PC-3 (cell line): ENCODE measurements at regions not wholly inside any gene's neighbourhood (a gene's known extent, or its start where the extent isn't known, plus 50 kb on each side); places are given as distances from the start of the nearest gene placed in this dataset.
A peak's percentile ranks its signal among the peaks of the same experiment; 100 is the strongest.

ENCODE experiments used
- ATAC-seq: fragments of 200-7000 bp; cut with Tn5 transposase; 2 replicates; pipeline ENCODE4 v1.9.1; 2020; ENCODE audit warnings: mild to moderate bottlenecking, moderate library complexity
- BruUV-seq: library from RNA; stranded (reverse); fragments of 400-500 nt; replicated peaks from 2 replicates; lab custom pipeline; 2021; lab: Mats Ljungman, UMichigan
- CTCF ChIA-PET: fragments of 300-600 bp; sonication (Branson Sonifier 250); formaldehyde crosslinking; loops from one replicate; lab custom pipeline; 2022; ENCODE audit warnings: antibody characterized with exemption; lab: Charles Lee
- POLR2A ChIA-PET: fragments of 300-600 bp; sonication (Branson Sonifier 250); formaldehyde crosslinking; loops from one replicate; lab custom pipeline; 2022; ENCODE audit warnings: antibody characterized with exemption; ENCODE audit not compliant: unreplicated experiment; lab: Charles Lee
- DNase-seq: peaks from one replicate; pipeline ENCODE4 v3.0.0-alpha.2; 2015
- H2AFZ ChIP-seq: fragments of 300-600 bp; sonication (generic); 2 replicates; pipeline ENCODE4 v1.6.0; 2016; ENCODE audit warnings: antibody characterized with exemption, low read length
- H3F3A ChIP-seq: fragments of 300-600 bp; sonication (generic); one replicate; pipeline ENCODE4 v1.6.0; 2017; ENCODE audit warnings: antibody characterized with exemption, low read length, control low read depth, mild to moderate bottlenecking; ENCODE audit not compliant: unreplicated experiment
- H3K27ac ChIP-seq: fragments of 300-600 bp; sonication (generic); 2 replicates; pipeline ENCODE4 v1.5.1; 2016; ENCODE audit warnings: mild to moderate bottlenecking, low read length
- H3K27me3 ChIP-seq: fragments of 300-600 bp; sonication (generic); 2 replicates; pipeline ENCODE4 v1.6.1; 2016; ENCODE audit warnings: low read length, mixed read lengths
- H3K36me3 ChIP-seq: fragments of 300-600 bp; sonication (generic); 2 replicates; pipeline ENCODE4 v1.6.1; 2016; ENCODE audit warnings: low read depth, mixed run types, low read length, mixed read lengths
- H3K4me1 ChIP-seq: fragments of 300-600 bp; sonication (generic); 2 replicates; pipeline ENCODE4 v1.5.1; 2016; ENCODE audit warnings: low read length; ENCODE audit not compliant: insufficient read depth
- H3K4me2 ChIP-seq: fragments of 300-600 bp; sonication (generic); 2 replicates; pipeline ENCODE4 v1.6.0; 2016; ENCODE audit warnings: low read length
- H3K4me3 ChIP-seq: fragments of 300-600 bp; sonication (generic); 2 replicates; pipeline ENCODE4 v1.5.1; 2016; ENCODE audit warnings: mild to moderate bottlenecking, low read length, mixed read lengths
- H3K79me2 ChIP-seq: fragments of 300-600 bp; sonication (generic); 2 replicates; pipeline ENCODE4 v1.6.1; 2017; ENCODE audit warnings: low read length, mixed read lengths
- H3K9ac ChIP-seq: fragments of 300-600 bp; sonication (generic); 2 replicates; pipeline ENCODE4 v1.6.0; 2016; ENCODE audit warnings: mild to moderate bottlenecking, low read length
- H3K9me2 ChIP-seq: fragments of 300-600 bp; sonication (generic); replicated peaks from 2 replicates; pipeline ENCODE4 v1.6.1; 2016; ENCODE audit warnings: mixed run types, low read length, mixed read lengths
- H3K9me3 ChIP-seq: fragments of 300-600 bp; sonication (generic); 2 replicates; pipeline ENCODE4 v1.6.1; 2016; ENCODE audit warnings: low read length, mixed read lengths
- H4K20me1 ChIP-seq: fragments of 300-600 bp; sonication (generic); 2 replicates; pipeline ENCODE4 v1.6.1; 2016; ENCODE audit warnings: low read length, mixed read lengths
- EZH2 ChIP-seq: fragments of 300-600 bp; sonication (generic); IDR thresholded peaks from one replicate; pipeline ENCODE4 v1.6.1; 2017; ENCODE audit warnings: antibody characterized with exemption, mild to moderate bottlenecking, low read length; ENCODE audit not compliant: unreplicated experiment
- EZH2phosphoT487 ChIP-seq: fragments of 300-600 bp; sonication (generic); IDR thresholded peaks from 2 replicates; pipeline ENCODE4 v1.6.1; 2018; ENCODE audit warnings: mild to moderate bottlenecking, antibody characterized with exemption, low read length, borderline replicate concordance
- intact Hi-C: fragments of 100-400 bp; cut with micrococcal nuclease; formaldehyde crosslinking; loops from 2 replicates; pipeline ENCODE4 v1.9.0; 2023
- TF ChIP-seq, protein P1 (sequence below): fragments of 300-600 bp; sonication (generic); conservative IDR thresholded peaks from 2 replicates; pipeline ENCODE4 v1.5.1; 2017; ENCODE audit warnings: antibody characterized with exemption, low read depth, mild to moderate bottlenecking, low read length

DNA sequence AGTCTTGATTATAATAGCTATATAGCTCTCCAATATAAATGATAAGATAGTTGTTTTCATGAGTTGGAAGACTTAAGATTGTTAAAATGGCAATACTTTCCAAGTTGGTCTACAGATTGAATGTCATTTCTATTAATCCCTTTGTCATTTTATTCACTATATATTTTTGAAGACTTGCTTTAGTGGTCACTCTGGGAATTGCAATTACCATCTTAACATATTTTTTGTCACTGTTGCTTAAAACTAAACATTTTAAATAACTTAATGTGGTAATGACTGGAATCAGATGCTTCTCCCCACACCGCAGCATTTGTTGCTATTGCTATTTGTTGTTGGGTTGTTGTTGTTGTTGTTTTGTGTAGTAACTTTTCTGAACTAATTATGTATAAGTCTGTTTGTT, 1592.9 kb downstream of the MRPL39 start:
- ATAC-seq: no peak

DNA sequence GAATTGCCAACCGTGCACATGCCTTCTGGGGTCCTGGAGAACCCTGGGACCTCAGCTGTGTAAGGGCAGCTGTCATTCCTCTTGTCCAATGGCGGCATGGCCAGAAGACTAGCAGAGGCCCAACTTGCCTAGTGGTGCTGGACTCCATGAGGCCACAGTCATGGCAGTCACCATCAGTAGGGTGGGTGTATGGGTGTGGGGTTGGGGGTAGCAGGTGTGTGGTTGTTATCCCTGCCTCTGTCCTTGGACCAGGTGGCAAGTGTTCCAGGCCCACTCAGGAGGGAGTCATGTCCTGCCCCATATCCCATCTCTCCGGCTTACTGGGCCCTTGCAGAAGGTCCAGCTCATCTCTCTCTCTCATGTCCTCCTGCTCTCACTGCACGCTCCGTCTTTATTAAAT, 1596.2 kb downstream of the MRPL39 start:
- H4K20me1 ChIP-seq: no peaks in the 10 kb centered on the region
- ChIA-PET POLR2A (no interaction called here), CTCF (no interaction called here)
- no peak overlapping the region for H3K4me3 ChIP-seq
- H3K36me3 ChIP-seq: no peaks in the 10 kb centered on the region
- DNase-seq: no peak
- no peaks in the 10 kb centered on the region for H3K9me3 ChIP-seq
- H2AFZ ChIP-seq: no peak overlapping the region
- H3K79me2 ChIP-seq: no peaks in the 10 kb centered on the region
- BruUV-seq: no TSS peak
- intact Hi-C loops: no loop called here
- no peak overlapping the region for H3K9ac ChIP-seq
- H3K9me2 ChIP-seq: no peaks in the 10 kb centered on the region
- H3K4me2 ChIP-seq: no peak overlapping the region
- H3K27me3 ChIP-seq: no peaks in the 10 kb centered on the region
- no peak overlapping the region for H3K27ac ChIP-seq
- H3F3A ChIP-seq: no peaks in the 10 kb centered on the region
- TF ChIP-seq, protein P1, sequence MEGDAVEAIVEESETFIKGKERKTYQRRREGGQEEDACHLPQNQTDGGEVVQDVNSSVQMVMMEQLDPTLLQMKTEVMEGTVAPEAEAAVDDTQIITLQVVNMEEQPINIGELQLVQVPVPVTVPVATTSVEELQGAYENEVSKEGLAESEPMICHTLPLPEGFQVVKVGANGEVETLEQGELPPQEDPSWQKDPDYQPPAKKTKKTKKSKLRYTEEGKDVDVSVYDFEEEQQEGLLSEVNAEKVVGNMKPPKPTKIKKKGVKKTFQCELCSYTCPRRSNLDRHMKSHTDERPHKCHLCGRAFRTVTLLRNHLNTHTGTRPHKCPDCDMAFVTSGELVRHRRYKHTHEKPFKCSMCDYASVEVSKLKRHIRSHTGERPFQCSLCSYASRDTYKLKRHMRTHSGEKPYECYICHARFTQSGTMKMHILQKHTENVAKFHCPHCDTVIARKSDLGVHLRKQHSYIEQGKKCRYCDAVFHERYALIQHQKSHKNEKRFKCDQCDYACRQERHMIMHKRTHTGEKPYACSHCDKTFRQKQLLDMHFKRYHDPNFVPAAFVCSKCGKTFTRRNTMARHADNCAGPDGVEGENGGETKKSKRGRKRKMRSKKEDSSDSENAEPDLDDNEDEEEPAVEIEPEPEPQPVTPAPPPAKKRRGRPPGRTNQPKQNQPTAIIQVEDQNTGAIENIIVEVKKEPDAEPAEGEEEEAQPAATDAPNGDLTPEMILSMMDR: no peak
- no peak for TF ChIP-seq EZH2
- no peak for TF ChIP-seq EZH2phosphoT487
- no peak for ATAC-seq
- H3K4me1 ChIP-seq: no peaks in the 10 kb centered on the region

More for the DNA sequence above, 1592.9 kb downstream of the MRPL39 start:
- no peak overlapping the region for H3K27ac ChIP-seq
- peaks cover 5% of the 10 kb centered on the region; the same call in 1 of the 2 replicates for H3K9me3 ChIP-seq
- POLR2A ChIA-PET: no interaction called here
- H2AFZ ChIP-seq: no peak overlapping the region
- H4K20me1 ChIP-seq: no peaks in the 10 kb centered on the region
- no peaks in the 10 kb centered on the region for H3F3A ChIP-seq
- H3K36me3 ChIP-seq: no peaks in the 10 kb centered on the region
- no peak for TF ChIP-seq EZH2
- TF ChIP-seq, protein P1: peak; percentile 47
- BruUV-seq: no TSS peak
- intact Hi-C loops: no loop called here
- no peaks in the 10 kb centered on the region for H3K79me2 ChIP-seq
- CTCF ChIA-PET: no interaction called here
- no peaks in the 10 kb centered on the region for H3K9me2 ChIP-seq
- H3K9ac ChIP-seq: no peak overlapping the region
- no peak for DNase-seq
- no peak overlapping the region for H3K4me3 ChIP-seq
- H3K4me1 ChIP-seq: no peaks in the 10 kb centered on the region
- no peak overlapping the region for H3K4me2 ChIP-seq
- H3K27me3 ChIP-seq: no peaks in the 10 kb centered on the region

DNA sequence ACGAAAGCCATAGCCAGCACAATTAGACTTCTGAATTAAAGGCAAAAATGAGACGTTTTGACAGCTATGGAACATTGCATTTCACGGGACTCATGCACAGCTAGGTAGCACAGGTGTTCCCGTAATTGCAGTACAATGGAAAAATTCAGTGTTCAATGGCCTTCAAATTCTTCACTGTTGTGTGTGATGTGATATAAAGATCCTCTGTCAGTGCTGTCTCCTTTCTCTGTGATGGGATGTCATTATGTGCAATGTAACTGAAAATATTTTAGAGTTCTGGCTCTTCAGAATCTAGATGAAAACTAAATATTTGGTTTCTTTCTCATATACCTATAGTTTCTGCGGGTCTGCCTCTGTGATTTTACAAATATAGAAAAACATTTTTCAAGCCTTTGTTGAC, 1599.7 kb downstream of the MRPL39 start:
- Histone ChIP-seq H3F3A (no peaks in the 10 kb centered on the region), H3K9me2 (no peaks in the 10 kb centered on the region), H3K4me2 (no peak overlapping the region), H3K4me1 (no peaks in the 10 kb centered on the region), H4K20me1 (no peaks in the 10 kb centered on the region), H2AFZ (no peak overlapping the region), H3K4me3 (no peak overlapping the region), H3K36me3 (no peaks in the 10 kb centered on the region), H3K27me3 (no peaks in the 10 kb centered on the region), H3K9ac (no peak overlapping the region), H3K79me2 (no peaks in the 10 kb centered on the region), H3K9me3 (no peaks in the 10 kb centered on the region), H3K27ac (no peak overlapping the region)
- TF ChIP-seq EZH2 (no peak), EZH2phosphoT487 (no peak)
- TF ChIP-seq, protein P1: no peak
- ChIA-PET CTCF (no interaction called here), POLR2A (no interaction called here)
- ATAC-seq (no peak), DNase-seq (no peak)
- intact Hi-C loops: no loop called here
- no TSS peak for BruUV-seq
